ENCODE measurements at regions not wholly inside any gene's neighbourhood (a gene's known extent, or its start where the extent isn't known, plus 50 kb on each side); places are given as distances from the start of the nearest gene placed in this dataset.

DNA sequence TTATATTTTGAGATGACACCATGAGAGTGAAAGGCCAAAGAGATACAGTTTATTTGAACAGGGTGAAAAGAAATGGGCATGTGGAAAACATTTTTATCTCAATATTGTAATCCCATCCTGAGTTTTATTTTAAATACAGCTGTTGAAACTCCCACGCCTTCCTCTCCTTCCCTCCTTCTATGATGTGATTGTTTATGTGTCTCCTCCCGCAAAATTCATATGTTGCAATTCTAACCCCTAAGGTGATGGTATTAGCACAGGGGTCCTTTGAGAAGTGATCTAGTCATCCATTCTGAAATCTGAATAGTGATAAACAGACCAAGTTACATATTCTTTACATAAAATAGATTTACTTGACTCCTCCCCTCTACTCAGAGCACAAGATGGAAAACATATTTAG is 1275.4 kb upstream of the C9orf72 start:
- no peaks in the 10 kb centered on the region for H3K27me3 ChIP-seq (ENCODE audit: insufficient read depth, low read depth)
- no peaks in the 10 kb centered on the region for H4K20me1 ChIP-seq (ENCODE audit: insufficient read depth)
- no peak overlapping the region for H2AFZ ChIP-seq
- no peak overlapping the region for H3K4me2 ChIP-seq
- intact Hi-C loops (cut with micrococcal nuclease; ENCODE audit: unreplicated experiment), result no loop called here
- H3F3A ChIP-seq (ENCODE audit: insufficient read depth, low read depth), result no peaks in the 10 kb centered on the region
- H3K79me2 ChIP-seq (ENCODE audit: low read depth), result no peaks in the 10 kb centered on the region
- H3K9me3 ChIP-seq (ENCODE audit: insufficient read depth, low read depth), result no peaks in the 10 kb centered on the region
- no peaks in the 10 kb centered on the region for H3K36me3 ChIP-seq (ENCODE audit: low read depth)
- no peaks in the 10 kb centered on the region for H3K9me2 ChIP-seq (ENCODE audit: insufficient read depth)
- TF ChIP-seq, protein P1, sequence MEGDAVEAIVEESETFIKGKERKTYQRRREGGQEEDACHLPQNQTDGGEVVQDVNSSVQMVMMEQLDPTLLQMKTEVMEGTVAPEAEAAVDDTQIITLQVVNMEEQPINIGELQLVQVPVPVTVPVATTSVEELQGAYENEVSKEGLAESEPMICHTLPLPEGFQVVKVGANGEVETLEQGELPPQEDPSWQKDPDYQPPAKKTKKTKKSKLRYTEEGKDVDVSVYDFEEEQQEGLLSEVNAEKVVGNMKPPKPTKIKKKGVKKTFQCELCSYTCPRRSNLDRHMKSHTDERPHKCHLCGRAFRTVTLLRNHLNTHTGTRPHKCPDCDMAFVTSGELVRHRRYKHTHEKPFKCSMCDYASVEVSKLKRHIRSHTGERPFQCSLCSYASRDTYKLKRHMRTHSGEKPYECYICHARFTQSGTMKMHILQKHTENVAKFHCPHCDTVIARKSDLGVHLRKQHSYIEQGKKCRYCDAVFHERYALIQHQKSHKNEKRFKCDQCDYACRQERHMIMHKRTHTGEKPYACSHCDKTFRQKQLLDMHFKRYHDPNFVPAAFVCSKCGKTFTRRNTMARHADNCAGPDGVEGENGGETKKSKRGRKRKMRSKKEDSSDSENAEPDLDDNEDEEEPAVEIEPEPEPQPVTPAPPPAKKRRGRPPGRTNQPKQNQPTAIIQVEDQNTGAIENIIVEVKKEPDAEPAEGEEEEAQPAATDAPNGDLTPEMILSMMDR (conservative IDR thresholded peaks at IDR 0.05), result no peak
- TF ChIP-seq EZH2 (IDR thresholded peaks at IDR 0.05; ENCODE audit: low read depth), result no peak
- no peak overlapping the region for H3K27ac ChIP-seq
- ChIA-PET POLR2A (ENCODE audit: unreplicated experiment) (no interaction called here), CTCF (no interaction called here)
- H3K4me1 ChIP-seq (replicated peaks; ENCODE audit: insufficient read depth), result no peaks in the 10 kb centered on the region
- H3K4me3 ChIP-seq, result no peak overlapping the region
- DNase-seq, result no peak
- no TSS peak for BruUV-seq (replicated peaks)

DNA sequence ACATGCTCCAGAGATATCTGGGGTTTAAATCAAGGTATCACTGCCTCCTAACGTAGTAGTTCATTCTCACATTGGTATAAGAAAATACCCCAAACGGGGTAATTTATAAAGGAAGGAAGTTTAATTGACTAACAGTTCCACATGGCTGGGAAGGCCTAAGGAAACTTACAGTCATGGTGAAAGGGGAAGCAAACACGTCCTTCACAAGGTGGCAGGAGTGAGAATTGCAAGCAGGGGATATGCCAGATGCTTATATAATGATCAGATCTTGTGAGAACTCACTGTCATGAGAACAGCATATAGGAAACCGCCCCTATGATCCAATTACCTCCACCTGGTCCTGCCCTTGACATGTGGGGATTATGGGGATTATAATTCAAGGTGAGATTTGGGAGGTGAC is 1280.2 kb upstream of the C9orf72 start:
- no peak overlapping the region for H2AFZ ChIP-seq
- H3K9me2 ChIP-seq (ENCODE audit: insufficient read depth), result no peaks in the 10 kb centered on the region
- H3K79me2 ChIP-seq (ENCODE audit: low read depth), result no peaks in the 10 kb centered on the region
- no peaks in the 10 kb centered on the region for H3K36me3 ChIP-seq (ENCODE audit: low read depth)
- CTCF ChIA-PET, result no interaction called here
- H3K27ac ChIP-seq, result no peak overlapping the region
- H3F3A ChIP-seq (ENCODE audit: insufficient read depth, low read depth), result no peaks in the 10 kb centered on the region
- no peaks in the 10 kb centered on the region for H3K27me3 ChIP-seq (ENCODE audit: insufficient read depth, low read depth)
- no TSS peak for BruUV-seq (replicated peaks)
- TF ChIP-seq, protein P1 (conservative IDR thresholded peaks at IDR 0.05), result no peak
- no peak for TF ChIP-seq EZH2 (IDR thresholded peaks at IDR 0.05; ENCODE audit: low read depth)
- POLR2A ChIA-PET (ENCODE audit: unreplicated experiment), result no interaction called here
- no peak overlapping the region for H3K4me3 ChIP-seq
- intact Hi-C loops (cut with micrococcal nuclease; ENCODE audit: unreplicated experiment), result no loop called here
- no peak for DNase-seq
- H3K4me1 ChIP-seq (replicated peaks; ENCODE audit: insufficient read depth), result no peaks in the 10 kb centered on the region
- no peak overlapping the region for H3K4me2 ChIP-seq
- no peaks in the 10 kb centered on the region for H4K20me1 ChIP-seq (ENCODE audit: insufficient read depth)
- H3K9me3 ChIP-seq (ENCODE audit: insufficient read depth, low read depth), result no peaks in the 10 kb centered on the region

DNA sequence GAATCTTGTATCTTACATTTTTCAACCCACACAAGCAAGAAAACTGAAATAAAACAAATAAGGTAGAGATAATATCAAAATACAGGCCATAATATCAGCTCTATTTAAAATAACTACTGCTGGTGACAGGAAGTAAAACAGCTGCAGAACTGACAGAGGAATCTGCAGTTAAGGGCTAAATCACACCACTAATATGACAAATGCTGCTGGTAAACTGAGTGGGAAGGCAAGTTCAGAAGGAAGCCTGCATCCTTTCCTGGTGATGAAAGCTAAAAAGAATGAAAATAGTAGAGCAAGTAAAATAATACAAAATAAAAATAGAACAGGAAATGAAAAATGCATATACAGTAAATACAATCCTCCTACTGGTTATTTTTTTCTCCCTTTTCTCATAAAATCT is 1293.7 kb upstream of the C9orf72 start:
- Histone ChIP-seq H3K79me2 (ENCODE audit: low read depth) (no peaks in the 10 kb centered on the region), H3K9me3 (ENCODE audit: insufficient read depth, low read depth) (no peaks in the 10 kb centered on the region), H3K27ac (no peak overlapping the region), H3K4me1 (replicated peaks; ENCODE audit: insufficient read depth) (no peaks in the 10 kb centered on the region), H3K36me3 (ENCODE audit: low read depth) (no peaks in the 10 kb centered on the region), H4K20me1 (ENCODE audit: insufficient read depth) (no peaks in the 10 kb centered on the region), H3K27me3 (ENCODE audit: insufficient read depth, low read depth) (no peaks in the 10 kb centered on the region), H3K4me3 (no peak overlapping the region), H3F3A (ENCODE audit: insufficient read depth, low read depth) (no peaks in the 10 kb centered on the region), H2AFZ (no peak overlapping the region), H3K4me2 (no peak overlapping the region), H3K9me2 (ENCODE audit: insufficient read depth) (no peaks in the 10 kb centered on the region)
- intact Hi-C loops (cut with micrococcal nuclease; ENCODE audit: unreplicated experiment), result no loop called here
- POLR2A ChIA-PET (ENCODE audit: unreplicated experiment), result no interaction called here
- DNase-seq, result no peak
- CTCF ChIA-PET, result interaction anchor here (0.6 kb wide), 1 partner anchor 161 kb away, joined by 6 read pairs; no protein-coding TSS in a partner anchor
- TF ChIP-seq EZH2 (IDR thresholded peaks at IDR 0.05; ENCODE audit: low read depth), result no peak
- TF ChIP-seq, protein P1 (conservative IDR thresholded peaks at IDR 0.05), result no peak
- no TSS peak for BruUV-seq (replicated peaks)

Measured in PC-9 (cell line).